ENCODE measurements at regions not wholly inside any gene's neighbourhood (a gene's known extent, or its start where the extent isn't known, plus 50 kb on each side); places are given as distances from the start of the nearest gene placed in this dataset.
A peak's percentile ranks its signal among the peaks of the same experiment; 100 is the strongest.

DNA sequence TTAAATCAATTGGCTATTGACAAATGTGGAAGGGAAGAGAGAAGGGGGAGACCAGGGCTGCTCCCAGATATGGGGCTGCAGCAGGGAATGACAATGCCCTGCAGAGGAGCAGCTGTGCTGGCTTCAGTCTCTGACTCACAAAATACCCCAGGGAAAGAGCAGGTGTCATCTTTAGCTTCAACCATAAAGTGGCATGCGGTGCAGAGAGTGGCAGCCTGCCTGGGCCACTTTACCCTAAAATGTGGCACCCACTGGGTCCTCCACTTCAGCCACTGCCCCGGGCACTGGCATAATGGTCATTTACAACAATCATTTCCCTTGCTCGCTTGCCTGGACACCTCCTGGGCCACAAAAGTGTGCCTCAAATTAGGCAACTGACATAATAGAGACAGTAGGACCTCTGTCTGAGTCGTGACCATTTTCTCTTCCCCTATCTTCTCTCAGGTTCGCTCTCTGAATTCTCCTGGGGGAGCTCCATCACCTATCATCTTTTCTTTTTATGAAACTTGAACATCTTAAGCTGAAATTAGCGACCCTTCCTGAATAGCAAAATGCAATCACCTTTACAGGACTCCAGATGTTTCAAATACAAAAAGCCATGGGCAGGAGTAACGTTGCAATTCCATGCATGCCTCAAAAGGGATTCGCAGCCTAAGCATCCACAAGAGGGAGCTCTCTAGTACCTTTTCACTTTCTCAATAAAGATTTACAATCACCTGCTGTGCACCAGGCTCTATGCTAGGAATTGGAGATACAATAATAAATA is 179.9 kb upstream of the ATF7IP start:
- Histone ChIP-seq H3K36me3 (no peaks in the 10 kb centered on the region), H3K4me1 (no peaks in the 10 kb centered on the region), H3K9me3 (no peaks in the 10 kb centered on the region), H3K4me3 (replicated peaks in 1 of 3) (no peak overlapping the region), H3K27ac (no peak overlapping the region), H3K27me3 (no peaks in the 10 kb centered on the region)
- WGBS, 2 donors = 40 to 42% methylated on average over 8 of the region's 8 CpGs
- TF ChIP-seq, protein P1, sequence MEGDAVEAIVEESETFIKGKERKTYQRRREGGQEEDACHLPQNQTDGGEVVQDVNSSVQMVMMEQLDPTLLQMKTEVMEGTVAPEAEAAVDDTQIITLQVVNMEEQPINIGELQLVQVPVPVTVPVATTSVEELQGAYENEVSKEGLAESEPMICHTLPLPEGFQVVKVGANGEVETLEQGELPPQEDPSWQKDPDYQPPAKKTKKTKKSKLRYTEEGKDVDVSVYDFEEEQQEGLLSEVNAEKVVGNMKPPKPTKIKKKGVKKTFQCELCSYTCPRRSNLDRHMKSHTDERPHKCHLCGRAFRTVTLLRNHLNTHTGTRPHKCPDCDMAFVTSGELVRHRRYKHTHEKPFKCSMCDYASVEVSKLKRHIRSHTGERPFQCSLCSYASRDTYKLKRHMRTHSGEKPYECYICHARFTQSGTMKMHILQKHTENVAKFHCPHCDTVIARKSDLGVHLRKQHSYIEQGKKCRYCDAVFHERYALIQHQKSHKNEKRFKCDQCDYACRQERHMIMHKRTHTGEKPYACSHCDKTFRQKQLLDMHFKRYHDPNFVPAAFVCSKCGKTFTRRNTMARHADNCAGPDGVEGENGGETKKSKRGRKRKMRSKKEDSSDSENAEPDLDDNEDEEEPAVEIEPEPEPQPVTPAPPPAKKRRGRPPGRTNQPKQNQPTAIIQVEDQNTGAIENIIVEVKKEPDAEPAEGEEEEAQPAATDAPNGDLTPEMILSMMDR (IDR thresholded peaks at IDR 0.05) = peak in 5 of 6 experiments; percentile 26 to 75 (median 37)
- TF ChIP-seq POLR2A (IDR thresholded peaks at IDR 0.05) = no peak
- peak; percentile 12 to 18 for DNase-seq
- intact Hi-C loops (cut with DNase I) = no loop called here

DNA sequence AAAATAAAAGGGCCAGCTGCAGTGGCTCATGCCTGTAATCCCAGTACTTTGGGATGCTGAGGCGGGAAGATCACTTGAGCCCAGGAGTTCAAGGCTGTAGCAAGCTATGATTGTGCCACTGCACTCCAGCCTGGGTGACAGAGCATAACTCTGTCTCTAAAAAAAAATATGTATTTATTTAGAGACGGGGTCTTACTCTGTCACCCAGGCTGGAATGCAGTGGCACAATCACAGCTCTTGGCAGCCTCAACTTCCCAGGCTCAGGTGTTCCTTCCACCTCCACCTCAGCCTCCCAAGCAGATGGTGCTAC is 179.3 kb upstream of the ATF7IP start:
- Histone ChIP-seq H3K27ac (no peak overlapping the region), H3K4me3 (replicated peaks in 1 of 3) (no peak overlapping the region), H3K27me3 (no peaks in the 10 kb centered on the region), H3K4me1 (no peaks in the 10 kb centered on the region), H3K9me3 (no peaks in the 10 kb centered on the region), H3K36me3 (no peaks in the 10 kb centered on the region)
- DNase-seq = no peak
- intact Hi-C loops (cut with DNase I) = no loop called here
- 35 to 41% methylated on average over 2 of the region's 2 CpGs for WGBS, 2 donors
- no peak for TF ChIP-seq POLR2A (IDR thresholded peaks at IDR 0.05)
- TF ChIP-seq, protein P1 (IDR thresholded peaks at IDR 0.05) = no peak

DNA sequence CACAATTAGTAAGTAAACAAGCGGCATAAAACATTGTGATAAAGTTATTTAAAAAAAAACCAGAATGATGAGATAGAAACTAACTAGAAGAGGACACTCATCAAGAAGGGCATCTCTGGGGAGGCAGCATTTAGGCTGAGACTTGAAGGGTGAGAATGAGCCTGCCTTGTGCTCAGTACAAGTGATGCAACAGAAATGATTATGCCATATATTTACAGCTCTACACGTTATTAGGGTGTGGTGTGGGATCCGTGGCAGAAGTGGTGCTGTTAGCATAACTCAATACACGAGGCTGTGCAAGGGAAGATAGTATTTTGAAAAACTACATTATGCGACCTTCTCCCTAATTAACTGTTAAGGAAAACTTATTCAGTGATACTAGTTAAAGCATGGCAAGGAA is 178.5 kb upstream of the ATF7IP start:
- no peak for TF ChIP-seq POLR2A (IDR thresholded peaks at IDR 0.05)
- TF ChIP-seq, protein P1 (IDR thresholded peaks at IDR 0.05) = no peak
- WGBS, 2 donors = 75 to 82% methylated on average over 5 of the region's 5 CpGs
- DNase-seq = no peak
- intact Hi-C loops (cut with DNase I) = no loop called here
- Histone ChIP-seq H3K27me3 (no peaks in the 10 kb centered on the region), H3K4me3 (replicated peaks in 1 of 3) (no peak overlapping the region), H3K36me3 (no peaks in the 10 kb centered on the region), H3K27ac (no peak overlapping the region), H3K4me1 (no peaks in the 10 kb centered on the region), H3K9me3 (no peaks in the 10 kb centered on the region)

DNA sequence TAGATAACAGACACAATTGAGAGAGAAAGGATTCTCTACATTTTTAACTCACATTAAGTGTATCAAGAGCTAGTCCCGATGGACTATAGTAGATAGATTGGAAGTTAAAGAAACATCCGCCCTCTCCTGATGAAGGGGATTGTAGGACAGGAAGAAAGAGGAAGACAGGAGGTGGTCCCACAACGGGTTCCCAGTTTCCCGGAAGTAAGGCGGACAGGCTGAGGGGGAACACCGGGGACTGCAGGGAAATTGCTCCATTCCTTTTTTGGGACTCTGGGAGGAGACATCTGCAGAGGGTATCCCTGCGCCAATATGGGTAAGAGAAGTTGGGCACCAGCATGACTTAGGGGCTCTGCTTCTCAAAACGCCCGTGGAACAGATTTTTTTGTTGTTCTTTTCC is 177.5 kb upstream of the ATF7IP start:
- WGBS, 2 donors = 83 to 90% methylated on average over 9 of the region's 9 CpGs
- H3K27ac ChIP-seq = no peak overlapping the region
- TF ChIP-seq, protein P1 (IDR thresholded peaks at IDR 0.05) = no peak
- no peaks in the 10 kb centered on the region for H3K27me3 ChIP-seq
- H3K9me3 ChIP-seq = no peaks in the 10 kb centered on the region
- intact Hi-C loops (cut with DNase I) = no loop called here
- no peak overlapping the region for H3K4me3 ChIP-seq (replicated peaks in 1 of 3)
- H3K4me1 ChIP-seq = no peaks in the 10 kb centered on the region
- H3K36me3 ChIP-seq = no peaks in the 10 kb centered on the region
- no peak for DNase-seq

DNA sequence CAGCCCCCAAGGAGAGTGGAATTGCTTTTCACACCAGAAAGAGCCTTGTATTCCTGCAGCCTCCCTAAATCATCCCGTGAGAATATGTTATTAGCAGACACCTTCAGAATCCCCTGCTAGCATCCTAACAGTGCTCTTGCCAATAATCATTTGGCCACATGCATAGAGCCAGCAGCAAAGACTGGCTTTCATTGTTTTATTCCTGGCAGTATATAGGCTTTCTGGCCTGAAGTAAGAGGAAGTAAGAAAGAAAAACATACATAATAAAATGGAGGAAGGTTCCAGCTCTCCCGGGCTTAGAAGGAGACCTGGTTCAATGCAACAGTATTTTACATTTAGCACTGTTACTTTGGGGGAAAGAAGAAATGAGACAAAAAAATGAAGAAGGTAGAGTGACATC is 176.7 kb upstream of the ATF7IP start:
- H3K27me3 ChIP-seq = no peaks in the 10 kb centered on the region
- DNase-seq = no peak
- H3K4me1 ChIP-seq = no peaks in the 10 kb centered on the region
- WGBS, 2 donors = 32 to 33% methylated on average over 2 of the region's 2 CpGs
- no peaks in the 10 kb centered on the region for H3K9me3 ChIP-seq
- H3K36me3 ChIP-seq = no peaks in the 10 kb centered on the region
- no peak overlapping the region for H3K4me3 ChIP-seq (replicated peaks in 1 of 3)
- intact Hi-C loops (cut with DNase I) = no loop called here
- H3K27ac ChIP-seq = no peak overlapping the region
- TF ChIP-seq POLR2A (IDR thresholded peaks at IDR 0.05) = no peak
- TF ChIP-seq, protein P1 (IDR thresholded peaks at IDR 0.05) = no peak

All from thyroid gland (tissue), 4 donors.